Adrenal gland (tissue), 9 donors: ENCODE measurements at regions not wholly inside any gene's neighbourhood (a gene's known extent, or its start where the extent isn't known, plus 50 kb on each side); places are given as distances from the start of the nearest gene placed in this dataset.
"Not testable (repeated sequence)": the region's sequence is repeated elsewhere in the genome, so short reads cannot be mapped to it uniquely, and the experiment has no call there.

Experiments used
- DNase-seq, 7 donors: peaks; one replicate each; pipeline ENCODE4 v3.0.0-alpha.2; 2019 to 2020
- H3K27ac ChIP-seq, 5 donors: fragments of 200-600 bp; sonication (generic) in 4 of 5; 1 replicate in 3 of 5; 2 replicates in 2 of 5; pipeline versions ENCODE4 v1.5.1 to v1.8.0; 2016 to 2020; ENCODE audit warnings: mild to moderate bottlenecking in 1 of 5
- H3K27me3 ChIP-seq: fragments of 200-600 bp; 2 replicates; pipeline ENCODE4 v1.8.0; 2021
- H3K36me3 ChIP-seq, 2 donors: fragments of 200-600 bp; replicated peaks in 1 of 2; 1 replicate in 1 of 2; 2 replicates in 1 of 2; pipeline versions ENCODE4 v1.5.1 to v1.8.0; 2018 to 2022
- H3K4me1 ChIP-seq, 2 donors: fragments of 200-600 bp; replicated peaks in 1 of 2; 1 replicate in 1 of 2; 2 replicates in 1 of 2; pipeline versions ENCODE4 v1.5.1 to v1.8.0; 2018 to 2021
- H3K4me3 ChIP-seq, 4 donors: fragments of 200-600 bp; sonication (generic) in 3 of 4; one replicate each; pipeline ENCODE4 v1.5.1; 2016 to 2018
- H3K9me3 ChIP-seq, 3 donors: fragments of 200-600 bp; sonication (generic) in 1 of 3; replicated peaks in 1 of 3; 1 replicate in 2 of 3; 2 replicates in 1 of 3; pipeline versions ENCODE4 v1.5.1 to v1.8.0; 2016 to 2021
- CTCF ChIP-seq, 6 experiments: fragments of 450-650 bp in 4 of 6; fragments of 200-600 bp in 2 of 6; sonication (generic) in 1 of 6; IDR thresholded peaks; 1 replicate in 5 of 6; 2 replicates in 1 of 6; pipeline versions ENCODE4 v1.5.1 to v1.8.0; 2016 to 2021; ENCODE audit warnings: antibody characterized with exemption in 6 of 6, mild to moderate bottlenecking in 2 of 6, moderate library complexity in 1 of 6
- POLR2A ChIP-seq, 2 donors: fragments of 450-650 bp; IDR thresholded peaks; one replicate each; pipeline ENCODE4 v1.6.1; 2017; ENCODE audit warnings: antibody characterized with exemption in 2 of 2, mild to moderate bottlenecking in 2 of 2, moderate library complexity in 1 of 2
- WGBS, 4 donors: extraction: QIAGEN DNeasy Blood & Tissue Kit in 2 of 4; methylation state at CpG; one replicate each; pipeline versions ENCODE4 v1.1.5 to v1.1.7; 2013 to 2017; 5-methylcytosine and 5-hydroxymethylcytosine counted together
- intact Hi-C, 2 donors: fragments of 100-400 bp; cut with DNase I; formaldehyde crosslinking; loops; one replicate each; pipeline versions ENCODE4 v1.14.1 to v1.15.0; 2022 to 2023
- donor health status: healthy with polysubstance abuse.
- donor health status: Bipolar disorder and iron deficiency.
- donor health status: DM: yes; HTN: yes; CAD: no.
- donor health status: DM: no; HTN: no; CAD: no.
- donor health status: DM: no; HTN: no; CAD: no.

- H3K9me3 ChIP-seq = no peaks in the 10 kb centered on the region
- H3K27me3 ChIP-seq = no peaks in the 10 kb centered on the region
- intact Hi-C loops = no loop called here
- H3K36me3 ChIP-seq = no peaks in the 10 kb centered on the region
- H3K4me1 ChIP-seq = no peaks in the 10 kb centered on the region
- no peak overlapping the region for H3K4me3 ChIP-seq
- no peak overlapping the region for H3K27ac ChIP-seq
- no peak for DNase-seq
- TF ChIP-seq POLR2A (IDR thresholded peaks at IDR 0.05) = no peak
Observed at GRCh38 chr15:69766156-69766555, 313.5 kb downstream of the RPLP1 start.

GRCh38 chr15:69767191-69767590, 314.6 kb downstream of the RPLP1 start:
- TF ChIP-seq CTCF (IDR thresholded peaks at IDR 0.05) (no peak), POLR2A (IDR thresholded peaks at IDR 0.05) (no peak)
- intact Hi-C loops = no loop called here
- WGBS, 4 donors = 66 to 71% (median 69%) methylated on average over 4 of the region's 4 CpGs
- Histone ChIP-seq H3K9me3 (no peaks in the 10 kb centered on the region), H3K27me3 (no peaks in the 10 kb centered on the region), H3K27ac (no peak overlapping the region), H3K4me1 (no peaks in the 10 kb centered on the region), H3K4me3 (no peak overlapping the region), H3K36me3 (no peaks in the 10 kb centered on the region)
- DNase-seq = no peak

- intact Hi-C loops, DNase-seq, H3K4me1 ChIP-seq, H3K27ac ChIP-seq, H3K36me3 ChIP-seq, H3K27me3 ChIP-seq, H3K4me3 ChIP-seq, H3K9me3 ChIP-seq: not testable (repeated sequence)
- WGBS, 4 donors = 41 to 59% (median 49%) methylated on average over 6 of the region's 6 CpGs
Observed at GRCh38 chr15:69769336-69769735, 316.7 kb downstream of the RPLP1 start.

- H3K4me3 ChIP-seq, H3K27me3 ChIP-seq, H3K36me3 ChIP-seq, H3K27ac ChIP-seq, DNase-seq, intact Hi-C loops, H3K9me3 ChIP-seq, H3K4me1 ChIP-seq: not testable (repeated sequence)
- 71 to 84% (median 80%) methylated on average over 3 of the region's 3 CpGs for whole genome bisulfite sequencing, 4 donors
Observed at GRCh38 chr15:69774258-69774657, 321.6 kb downstream of the RPLP1 start.

- DNase-seq, intact Hi-C loops, H3K4me3 ChIP-seq, H3K9me3 ChIP-seq, H3K27ac ChIP-seq, H3K36me3 ChIP-seq, H3K4me1 ChIP-seq, H3K27me3 ChIP-seq: not testable (repeated sequence)
- 87 to 100% (median 93%) methylated on average over 2 of the region's 2 CpGs for WGBS, 4 donors
Observed at GRCh38 chr15:69774711-69775110, 322.1 kb downstream of the RPLP1 start.

GRCh38 chr15:69777356-69777755, 320.4 kb downstream of the TLE3 start:
- Histone ChIP-seq H3K4me3 (no peak overlapping the region), H3K27ac (no peak overlapping the region), H3K27me3 (no peaks in the 10 kb centered on the region), H3K9me3 (no peaks in the 10 kb centered on the region), H3K4me1 (no peaks in the 10 kb centered on the region), H3K36me3 (no peaks in the 10 kb centered on the region)
- TF ChIP-seq POLR2A (IDR thresholded peaks at IDR 0.05) (no peak), CTCF (IDR thresholded peaks at IDR 0.05) (no peak)
- 63 to 77% (median 65%) methylated on average over 2 of the region's 2 CpGs for WGBS, 4 donors
- intact Hi-C loops = no loop called here
- no peak for DNase-seq
